SKM-1 (cell line): ENCODE measurements at regions not wholly inside any gene's neighbourhood (a gene's known extent, or its start where the extent isn't known, plus 50 kb on each side); places are given as distances from the start of the nearest gene placed in this dataset.

Experiments used
- DNase-seq: peaks from one replicate; lab custom pipeline; 2025; ENCODE audit not compliant: unreplicated experiment; lab: John Stamatoyannopoulos, UW

GRCh38 chr5:61683148-61683547 lies 351.1 kb downstream of the ZSWIM6 start:
- DNase-seq: no peak

DNA sequence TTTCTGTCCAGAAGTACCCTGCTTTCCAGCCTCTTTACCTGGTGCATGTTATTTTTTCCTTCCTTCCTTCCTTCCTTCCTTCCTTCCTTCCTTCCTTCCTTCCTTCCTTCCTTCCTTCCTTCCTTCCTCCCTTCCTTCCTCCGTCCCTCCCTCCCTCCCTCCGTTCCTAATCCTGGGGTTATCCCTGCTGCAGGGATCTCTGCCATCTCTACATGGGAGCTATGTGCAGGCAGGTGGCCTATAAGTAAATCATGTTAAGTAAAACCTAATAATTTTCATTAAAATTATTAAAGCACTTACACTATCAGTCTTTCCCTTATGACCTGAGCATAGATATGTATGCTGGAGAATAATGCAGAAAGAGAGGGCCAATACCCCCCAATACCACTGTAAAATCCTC lies 351.9 kb downstream of the ZSWIM6 start:
- DNase-seq: no peak

- no peak for DNase-seq
Measured at GRCh38 chr5:61686491-61687257, 354.6 kb downstream of the ZSWIM6 start.

DNA sequence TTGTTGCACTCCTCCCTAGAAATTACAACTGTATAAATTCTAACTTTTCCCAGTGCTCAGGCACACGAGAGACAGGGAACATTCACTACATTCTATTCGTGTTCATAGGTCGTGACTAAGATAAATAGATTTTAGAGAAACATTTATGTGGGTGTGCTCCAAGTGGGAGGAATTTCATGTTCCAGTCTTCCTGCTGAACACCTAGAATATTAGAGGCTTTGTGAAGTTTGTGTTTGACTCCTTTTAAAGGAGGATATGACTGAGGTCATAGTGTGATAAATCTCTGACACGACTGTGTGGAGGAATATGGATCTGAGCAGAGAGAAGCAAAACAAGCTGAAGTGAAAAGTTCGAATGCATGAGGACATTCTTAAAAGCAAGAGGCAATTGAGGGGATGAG lies 355.3 kb downstream of the ZSWIM6 start:
- no peak for DNase-seq

- DNase-seq: no peak
Measured at GRCh38 chr5:61689153-61689846, 357.2 kb downstream of the ZSWIM6 start.

DNA sequence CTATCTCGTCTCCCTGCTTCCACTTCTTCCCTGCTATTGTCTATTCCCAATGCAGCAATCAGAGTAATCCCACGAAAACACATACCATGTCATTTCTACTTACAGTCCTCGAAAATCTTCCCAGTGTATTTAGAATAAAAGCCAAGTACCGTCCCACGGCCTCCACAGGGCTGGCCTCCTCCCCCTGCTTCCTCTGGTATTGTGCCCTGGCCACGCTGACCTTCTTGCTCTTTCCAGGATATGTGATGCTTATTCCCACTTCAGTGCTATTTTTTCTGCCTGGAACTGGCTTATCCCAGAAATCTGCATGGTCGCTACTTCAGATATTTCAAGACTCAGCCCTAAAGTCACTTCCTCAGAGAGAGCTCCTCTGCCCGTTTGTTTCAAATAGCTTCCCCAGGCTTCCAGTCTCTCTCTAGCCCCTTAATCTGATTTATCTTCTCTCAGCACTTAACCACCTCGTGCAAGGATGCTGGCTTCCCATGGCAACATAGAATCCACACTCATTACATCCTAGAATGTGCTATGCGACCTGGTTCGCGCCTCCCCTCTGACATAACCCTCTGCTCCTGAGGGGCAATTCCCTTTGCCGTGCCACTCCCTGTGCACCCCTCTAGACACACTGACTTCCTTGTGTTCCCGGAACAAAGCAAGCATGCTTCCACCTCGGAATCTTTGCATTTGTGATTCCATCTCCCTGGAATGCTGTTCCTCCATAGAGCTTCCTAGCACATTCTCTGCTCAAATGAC lies 365.9 kb downstream of the ZSWIM6 start:
- DNase-seq: no peak

DNA sequence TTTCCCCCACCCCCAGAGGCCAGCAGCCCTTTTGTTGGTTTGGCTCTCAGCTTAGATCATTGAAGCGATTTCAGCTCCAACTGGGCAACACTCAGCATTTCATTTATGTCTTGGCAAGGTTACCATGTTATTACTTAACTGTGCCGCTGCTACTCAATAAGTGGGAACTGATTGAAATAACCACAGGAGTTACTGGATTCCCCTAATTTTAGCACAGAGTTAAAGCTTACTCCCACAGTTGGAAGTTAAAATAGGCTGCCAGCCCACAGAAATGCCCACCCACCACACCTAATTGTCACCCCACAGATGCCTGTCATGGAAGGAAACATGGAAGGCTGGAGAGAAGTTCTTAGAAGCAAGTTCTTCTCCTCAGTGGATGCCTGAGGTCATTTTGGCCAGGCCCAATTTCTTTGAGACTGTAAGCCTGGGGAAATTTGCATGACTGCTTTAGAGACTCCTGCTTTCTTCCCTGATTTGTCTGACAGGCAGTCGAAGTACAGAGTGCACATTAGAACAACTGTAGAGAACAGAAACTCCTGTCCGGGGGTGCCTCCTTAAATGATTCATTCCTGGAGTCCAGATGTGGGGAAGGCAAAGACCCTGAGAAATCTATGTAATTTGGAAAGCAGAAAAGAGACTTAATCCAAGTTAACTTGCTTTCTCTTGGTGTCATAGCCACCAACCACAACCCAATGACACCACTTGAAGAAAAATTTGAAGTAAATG lies 370.0 kb downstream of the ZSWIM6 start:
- no peak for DNase-seq

GRCh38 chr5:61702784-61703183 lies 370.7 kb downstream of the ZSWIM6 start:
- no peak for DNase-seq

DNA sequence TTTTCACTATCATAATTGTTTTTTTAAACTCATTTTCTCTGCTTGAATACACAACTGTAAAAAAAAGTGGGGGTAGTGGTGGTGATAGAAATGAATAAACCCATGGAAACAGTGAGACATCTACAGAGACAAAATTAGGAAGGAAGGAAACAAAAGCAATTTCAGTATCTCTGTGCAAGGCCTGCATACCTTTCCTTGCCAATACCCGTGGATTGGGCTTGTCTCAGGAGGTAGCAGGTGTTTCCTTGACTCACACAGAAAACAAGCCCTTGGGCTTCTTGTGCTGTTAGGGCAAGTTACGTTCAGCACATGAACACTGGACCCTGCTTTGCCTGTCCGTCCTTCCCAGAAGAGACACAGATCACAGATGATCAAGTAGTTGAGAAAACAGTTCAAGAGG lies 372.2 kb downstream of the ZSWIM6 start:
- no peak for DNase-seq

GRCh38 chr5:61706751-61707150 lies 374.7 kb downstream of the ZSWIM6 start:
- DNase-seq: no peak

DNA sequence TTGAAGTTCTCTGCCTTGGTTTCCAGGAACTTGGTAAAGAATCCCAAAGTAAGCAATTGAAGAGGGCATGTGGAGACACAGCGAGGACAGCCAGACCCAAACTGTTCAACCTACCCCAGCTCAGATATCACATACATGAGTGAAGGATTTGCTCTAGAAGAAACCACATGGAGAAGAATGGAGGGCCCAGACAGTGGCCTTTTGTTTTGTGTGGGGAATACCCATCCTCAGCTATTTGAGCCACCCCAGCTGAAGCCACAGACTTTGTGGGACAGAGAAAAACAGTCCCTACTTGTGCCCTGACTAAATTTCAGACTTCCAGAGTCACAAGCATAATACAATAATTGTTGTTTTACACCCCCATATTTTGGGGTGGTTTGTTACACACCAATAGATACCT lies 387.1 kb downstream of the ZSWIM6 start:
- DNase-seq: no peak

DNA sequence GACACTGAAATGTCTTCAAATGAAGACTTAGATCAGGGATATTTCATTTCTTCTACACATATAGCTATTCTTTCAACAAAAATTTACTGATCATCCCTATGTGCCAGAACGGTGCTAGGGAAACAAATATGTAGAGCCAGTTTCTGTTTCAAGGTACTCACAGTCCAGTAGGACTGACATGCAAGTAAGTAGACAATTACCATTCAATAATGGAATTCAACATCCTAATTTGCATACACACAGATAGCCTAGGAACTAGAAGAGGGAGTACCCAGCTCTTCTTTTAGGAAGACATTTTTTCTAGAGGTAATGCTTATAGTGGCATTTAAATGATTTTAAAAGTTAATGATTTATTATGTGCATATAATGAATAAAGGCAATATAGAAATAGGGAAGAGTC lies 388.8 kb downstream of the ZSWIM6 start:
- no peak for DNase-seq

DNA sequence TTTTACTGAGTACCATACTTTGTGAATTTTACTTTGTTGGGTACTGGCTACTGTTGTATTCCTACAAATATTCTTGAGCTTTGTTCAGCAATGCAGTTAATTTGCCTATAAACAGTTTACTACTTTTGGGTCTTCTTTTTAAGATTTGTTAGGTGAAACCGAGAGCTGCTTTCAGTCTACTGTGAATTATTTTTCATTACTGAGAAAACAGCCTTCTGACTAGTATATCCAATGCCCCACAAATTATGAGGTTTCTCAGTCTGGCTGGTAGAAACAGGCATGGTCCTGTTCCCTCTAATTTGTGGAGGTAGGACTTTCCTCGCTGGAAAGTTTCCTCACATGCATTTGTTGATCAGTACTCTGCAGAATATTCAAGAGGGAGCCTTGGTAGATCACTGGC lies 392.0 kb downstream of the ZSWIM6 start:
- DNase-seq: no peak

DNA sequence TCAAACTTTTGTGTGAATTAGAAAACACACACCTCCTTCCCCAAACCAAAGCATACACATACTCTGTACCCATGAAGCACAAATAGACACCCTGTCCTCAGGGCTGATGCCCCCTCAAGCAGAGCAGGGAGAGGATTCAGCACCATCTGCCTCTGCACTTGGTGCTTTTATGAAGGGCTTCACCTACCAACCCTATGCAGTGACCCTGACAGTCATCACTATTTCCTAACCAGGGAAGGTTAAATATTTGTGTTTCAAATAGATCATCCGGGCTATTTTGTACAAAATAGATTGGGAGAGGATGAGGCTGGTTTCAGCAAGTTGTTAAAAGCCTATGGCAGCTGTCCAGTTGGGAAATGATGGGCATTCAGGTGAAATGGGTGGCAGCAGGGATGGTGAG lies 396.2 kb downstream of the ZSWIM6 start:
- DNase-seq: no peak

GRCh38 chr5:61730866-61731265 lies 398.8 kb downstream of the ZSWIM6 start:
- DNase-seq: no peak

GRCh38 chr5:61731267-61731945 lies 399.3 kb downstream of the ZSWIM6 start:
- no peak for DNase-seq

GRCh38 chr5:61731946-61732314 lies 399.9 kb downstream of the ZSWIM6 start:
- DNase-seq: no peak

- DNase-seq: no peak
Measured at GRCh38 chr5:61732369-61732768, 400.3 kb downstream of the ZSWIM6 start.

GRCh38 chr5:61732796-61733195 lies 400.7 kb downstream of the ZSWIM6 start:
- DNase-seq: no peak

DNA sequence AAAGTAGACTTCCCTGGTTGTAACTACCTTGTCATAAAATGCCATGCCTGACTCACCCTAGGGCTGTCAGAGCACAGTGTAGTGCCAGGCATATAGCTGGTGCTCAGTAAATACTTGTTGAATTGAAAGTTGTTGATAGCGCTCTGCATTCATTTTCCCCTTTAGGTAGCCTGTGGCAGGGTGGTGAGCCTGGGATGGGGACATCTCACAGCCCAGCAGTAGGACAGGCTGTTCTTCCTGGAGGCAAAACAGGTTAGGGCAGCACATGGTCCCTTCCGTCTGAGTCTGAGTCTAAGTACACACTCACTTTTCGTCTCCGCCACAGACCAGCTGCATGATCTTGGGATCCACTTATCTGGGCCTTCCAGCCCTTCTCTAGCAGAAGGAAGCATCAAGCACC lies 401.9 kb downstream of the ZSWIM6 start:
- no peak for DNase-seq

- no peak for DNase-seq
Measured at GRCh38 chr5:61734966-61735365, 402.9 kb downstream of the ZSWIM6 start.
